Loucy (cell line): ENCODE measurements at regions not wholly inside any gene's neighbourhood (a gene's known extent, or its start where the extent isn't known, plus 50 kb on each side); places are given as distances from the start of the nearest gene placed in this dataset.

Experiments used
- EZH2phosphoT487 ChIP-seq: fragments of 200-600 bp; IDR thresholded peaks from 2 replicates; pipeline ENCODE4 v1.6.1; 2018; ENCODE audit warnings: antibody characterized with exemption, mild to moderate bottlenecking, moderate library complexity, borderline replicate concordance
- TF ChIP-seq, protein P1 (sequence below): fragments of 200-600 bp; sonication (generic); conservative IDR thresholded peaks from 2 replicates; pipeline ENCODE4 v1.5.1; 2014; ENCODE audit warnings: mild to moderate bottlenecking, antibody characterized with exemption, low read length

DNA sequence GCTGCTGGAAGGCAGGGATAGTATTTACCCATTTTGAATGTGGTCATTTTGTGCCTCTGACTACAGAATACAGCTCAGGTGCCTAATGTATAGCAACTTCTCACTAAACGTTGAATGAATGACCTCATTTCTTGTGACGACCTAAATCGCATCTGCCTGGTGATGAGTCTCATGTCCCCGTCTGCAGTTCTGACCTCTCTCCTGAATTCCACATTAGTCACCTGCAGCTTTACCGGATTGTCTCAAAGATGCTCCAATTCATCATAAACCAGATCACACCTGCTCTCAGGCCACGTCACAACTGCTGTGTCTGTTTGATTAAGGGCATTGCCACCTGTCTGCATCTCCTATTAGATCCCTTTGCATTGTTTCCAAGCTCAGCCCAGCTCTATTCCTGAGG is 133.6 kb upstream of the MYT1L start:
- TF ChIP-seq, protein P1, sequence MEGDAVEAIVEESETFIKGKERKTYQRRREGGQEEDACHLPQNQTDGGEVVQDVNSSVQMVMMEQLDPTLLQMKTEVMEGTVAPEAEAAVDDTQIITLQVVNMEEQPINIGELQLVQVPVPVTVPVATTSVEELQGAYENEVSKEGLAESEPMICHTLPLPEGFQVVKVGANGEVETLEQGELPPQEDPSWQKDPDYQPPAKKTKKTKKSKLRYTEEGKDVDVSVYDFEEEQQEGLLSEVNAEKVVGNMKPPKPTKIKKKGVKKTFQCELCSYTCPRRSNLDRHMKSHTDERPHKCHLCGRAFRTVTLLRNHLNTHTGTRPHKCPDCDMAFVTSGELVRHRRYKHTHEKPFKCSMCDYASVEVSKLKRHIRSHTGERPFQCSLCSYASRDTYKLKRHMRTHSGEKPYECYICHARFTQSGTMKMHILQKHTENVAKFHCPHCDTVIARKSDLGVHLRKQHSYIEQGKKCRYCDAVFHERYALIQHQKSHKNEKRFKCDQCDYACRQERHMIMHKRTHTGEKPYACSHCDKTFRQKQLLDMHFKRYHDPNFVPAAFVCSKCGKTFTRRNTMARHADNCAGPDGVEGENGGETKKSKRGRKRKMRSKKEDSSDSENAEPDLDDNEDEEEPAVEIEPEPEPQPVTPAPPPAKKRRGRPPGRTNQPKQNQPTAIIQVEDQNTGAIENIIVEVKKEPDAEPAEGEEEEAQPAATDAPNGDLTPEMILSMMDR: no peak
- TF ChIP-seq EZH2phosphoT487: no peak
